ENCODE measurements at regions not wholly inside any gene's neighbourhood (a gene's known extent, or its start where the extent isn't known, plus 50 kb on each side); places are given as distances from the start of the nearest gene placed in this dataset.

DNA sequence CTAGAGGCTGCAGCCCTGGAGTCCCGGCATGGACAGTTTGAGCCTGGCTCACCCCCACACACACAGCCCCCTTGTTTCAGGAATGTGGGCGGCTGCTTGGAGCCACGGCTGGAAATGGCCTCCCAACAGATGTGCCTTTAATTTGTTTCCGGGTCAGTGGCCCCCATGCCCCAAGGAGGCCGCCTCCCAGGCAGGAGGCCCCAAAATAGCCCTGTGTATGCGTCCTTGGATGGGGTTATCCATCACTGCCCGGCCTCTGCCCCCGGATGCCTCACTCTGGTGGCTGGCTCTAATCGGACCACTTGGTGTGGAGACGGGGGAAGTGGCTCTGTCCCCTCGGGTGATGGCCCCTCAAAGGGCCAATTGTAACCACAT lies 151.9 kb upstream of the MYCN start (continued):
- TF ChIP-seq ISL1 (CRISPR knock-in tag; IDR thresholded peaks at IDR 0.05) (no peak), OSR1 (CRISPR knock-in tag; IDR thresholded peaks at IDR 0.05) (no peak), ZC3H10 (CRISPR knock-in tag; IDR thresholded peaks at IDR 0.05) (no peak), SNAI2 (CRISPR knock-in tag; IDR thresholded peaks at IDR 0.05) (no peak)

DNA sequence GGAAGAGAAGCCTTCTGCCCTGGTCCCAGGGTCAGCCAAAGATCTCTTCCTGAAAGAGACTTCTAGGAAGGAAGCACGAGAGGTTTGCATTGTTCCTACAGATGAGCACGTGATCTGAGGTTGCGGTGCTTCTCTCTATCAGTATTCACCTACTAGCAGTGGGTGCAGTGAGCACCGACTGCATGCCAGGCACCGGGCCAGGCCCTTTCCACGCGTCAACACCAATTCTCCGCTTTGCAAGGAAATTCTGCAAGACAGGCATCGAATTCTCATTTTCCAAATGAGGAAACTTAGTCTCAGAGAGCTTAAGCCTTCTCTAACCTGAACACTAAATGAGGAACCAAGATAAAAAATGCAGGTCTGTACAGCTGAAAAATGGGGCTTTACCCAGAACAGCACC lies 151.5 kb upstream of the MYCN start:
- no peak for TF ChIP-seq SNAI2 (CRISPR knock-in tag; IDR thresholded peaks at IDR 0.05)
- TF ChIP-seq, protein P1, sequence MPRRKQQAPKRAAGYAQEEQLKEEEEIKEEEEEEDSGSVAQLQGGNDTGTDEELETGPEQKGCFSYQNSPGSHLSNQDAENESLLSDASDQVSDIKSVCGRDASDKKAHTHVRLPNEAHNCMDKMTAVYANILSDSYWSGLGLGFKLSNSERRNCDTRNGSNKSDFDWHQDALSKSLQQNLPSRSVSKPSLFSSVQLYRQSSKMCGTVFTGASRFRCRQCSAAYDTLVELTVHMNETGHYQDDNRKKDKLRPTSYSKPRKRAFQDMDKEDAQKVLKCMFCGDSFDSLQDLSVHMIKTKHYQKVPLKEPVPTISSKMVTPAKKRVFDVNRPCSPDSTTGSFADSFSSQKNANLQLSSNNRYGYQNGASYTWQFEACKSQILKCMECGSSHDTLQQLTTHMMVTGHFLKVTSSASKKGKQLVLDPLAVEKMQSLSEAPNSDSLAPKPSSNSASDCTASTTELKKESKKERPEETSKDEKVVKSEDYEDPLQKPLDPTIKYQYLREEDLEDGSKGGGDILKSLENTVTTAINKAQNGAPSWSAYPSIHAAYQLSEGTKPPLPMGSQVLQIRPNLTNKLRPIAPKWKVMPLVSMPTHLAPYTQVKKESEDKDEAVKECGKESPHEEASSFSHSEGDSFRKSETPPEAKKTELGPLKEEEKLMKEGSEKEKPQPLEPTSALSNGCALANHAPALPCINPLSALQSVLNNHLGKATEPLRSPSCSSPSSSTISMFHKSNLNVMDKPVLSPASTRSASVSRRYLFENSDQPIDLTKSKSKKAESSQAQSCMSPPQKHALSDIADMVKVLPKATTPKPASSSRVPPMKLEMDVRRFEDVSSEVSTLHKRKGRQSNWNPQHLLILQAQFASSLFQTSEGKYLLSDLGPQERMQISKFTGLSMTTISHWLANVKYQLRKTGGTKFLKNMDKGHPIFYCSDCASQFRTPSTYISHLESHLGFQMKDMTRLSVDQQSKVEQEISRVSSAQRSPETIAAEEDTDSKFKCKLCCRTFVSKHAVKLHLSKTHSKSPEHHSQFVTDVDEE (CRISPR knock-in tag; IDR thresholded peaks at IDR 0.05) = no peak
- TF ChIP-seq ZFP3 (CRISPR knock-in tag; IDR thresholded peaks at IDR 0.05) = no peak
- TF ChIP-seq CSDC2 (CRISPR knock-in tag; IDR thresholded peaks at IDR 0.05) = no peak
- no peak for TF ChIP-seq ZFP30 (CRISPR knock-in tag; IDR thresholded peaks at IDR 0.05)
- no peak for TF ChIP-seq ARNTL (CRISPR knock-in tag; IDR thresholded peaks at IDR 0.05; ENCODE audit: borderline replicate concordance, low read depth)
- TF ChIP-seq GLIS3 (CRISPR knock-in tag; IDR thresholded peaks at IDR 0.05) = no peak
- no peak for TF ChIP-seq ZNF8 (CRISPR knock-in tag; IDR thresholded peaks at IDR 0.05)
- no peak for TF ChIP-seq ZNF70 (CRISPR knock-in tag; IDR thresholded peaks at IDR 0.05)
- no peak for TF ChIP-seq TOX (CRISPR knock-in tag; IDR thresholded peaks at IDR 0.05; ENCODE audit: borderline replicate concordance)
- no peak for ATAC-seq

DNA sequence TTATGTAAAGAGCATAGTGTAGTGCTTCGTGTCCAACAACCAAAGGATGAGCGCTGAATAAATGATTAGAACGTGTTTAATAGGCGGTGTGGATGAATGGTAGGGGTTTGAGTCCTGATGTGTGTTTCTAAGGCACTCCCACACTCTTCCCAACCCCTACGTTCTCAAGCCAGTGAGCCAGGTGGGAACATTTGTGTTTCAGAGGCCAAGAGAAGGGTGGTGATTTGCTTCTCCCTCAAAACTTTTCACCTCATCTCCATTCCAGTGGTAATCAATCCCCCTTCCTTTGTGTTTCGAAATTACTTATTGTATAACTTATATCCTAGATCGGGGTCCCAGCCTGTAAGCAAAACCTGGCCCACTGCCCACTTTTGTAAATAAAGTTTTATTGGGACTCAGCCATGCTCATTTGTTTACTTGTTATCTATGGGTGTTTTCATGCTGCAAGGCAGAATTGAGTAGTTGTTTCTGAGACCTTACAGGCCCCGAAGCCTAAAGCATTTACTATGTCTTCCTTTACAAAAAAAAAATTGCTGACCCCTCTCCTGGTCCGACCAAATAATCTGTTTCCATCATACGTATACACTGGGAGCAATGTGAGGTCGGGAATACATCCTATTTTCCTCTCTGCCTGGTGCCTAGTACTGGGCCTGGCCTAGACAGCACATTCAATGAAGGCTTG lies 150.8 kb upstream of the MYCN start:
- no peak for ATAC-seq
- no peak for TF ChIP-seq ISL1 (CRISPR knock-in tag; IDR thresholded peaks at IDR 0.05)
- no peak for TF ChIP-seq TCF4 (CRISPR knock-in tag; IDR thresholded peaks at IDR 0.05; ENCODE audit: borderline replicate concordance)
- TF ChIP-seq ZNF8 (CRISPR knock-in tag; IDR thresholded peaks at IDR 0.05) = no peak
- TF ChIP-seq ZNF70 (CRISPR knock-in tag; IDR thresholded peaks at IDR 0.05) = no peak
- TF ChIP-seq ZFP3 (CRISPR knock-in tag; IDR thresholded peaks at IDR 0.05) = no peak
- TF ChIP-seq, protein P2, sequence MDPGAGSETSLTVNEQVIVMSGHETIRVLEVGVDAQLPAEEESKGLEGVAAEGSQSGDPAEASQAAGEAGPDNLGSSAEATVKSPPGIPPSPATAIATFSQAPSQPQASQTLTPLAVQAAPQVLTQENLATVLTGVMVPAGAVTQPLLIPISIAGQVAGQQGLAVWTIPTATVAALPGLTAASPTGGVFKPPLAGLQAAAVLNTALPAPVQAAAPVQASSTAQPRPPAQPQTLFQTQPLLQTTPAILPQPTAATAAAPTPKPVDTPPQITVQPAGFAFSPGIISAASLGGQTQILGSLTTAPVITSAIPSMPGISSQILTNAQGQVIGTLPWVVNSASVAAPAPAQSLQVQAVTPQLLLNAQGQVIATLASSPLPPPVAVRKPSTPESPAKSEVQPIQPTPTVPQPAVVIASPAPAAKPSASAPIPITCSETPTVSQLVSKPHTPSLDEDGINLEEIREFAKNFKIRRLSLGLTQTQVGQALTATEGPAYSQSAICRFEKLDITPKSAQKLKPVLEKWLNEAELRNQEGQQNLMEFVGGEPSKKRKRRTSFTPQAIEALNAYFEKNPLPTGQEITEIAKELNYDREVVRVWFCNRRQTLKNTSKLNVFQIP (CRISPR knock-in tag; IDR thresholded peaks at IDR 0.05; ENCODE audit: borderline replicate concordance, low read depth) = no peak
- TF ChIP-seq GLIS3 (CRISPR knock-in tag; IDR thresholded peaks at IDR 0.05) = no peak
- no peak for TF ChIP-seq CSDC2 (CRISPR knock-in tag; IDR thresholded peaks at IDR 0.05)
- no peak for TF ChIP-seq ZNF565 (CRISPR knock-in tag; conservative IDR thresholded peaks at IDR 0.05; ENCODE audit: low read depth)
- no peak for TF ChIP-seq ESRRG (CRISPR knock-in tag; IDR thresholded peaks at IDR 0.05)
- TF ChIP-seq PPARA (CRISPR knock-in tag; IDR thresholded peaks at IDR 0.05; ENCODE audit: borderline replicate concordance) = no peak
- TF ChIP-seq, protein P1 (CRISPR knock-in tag; IDR thresholded peaks at IDR 0.05) = no peak

DNA sequence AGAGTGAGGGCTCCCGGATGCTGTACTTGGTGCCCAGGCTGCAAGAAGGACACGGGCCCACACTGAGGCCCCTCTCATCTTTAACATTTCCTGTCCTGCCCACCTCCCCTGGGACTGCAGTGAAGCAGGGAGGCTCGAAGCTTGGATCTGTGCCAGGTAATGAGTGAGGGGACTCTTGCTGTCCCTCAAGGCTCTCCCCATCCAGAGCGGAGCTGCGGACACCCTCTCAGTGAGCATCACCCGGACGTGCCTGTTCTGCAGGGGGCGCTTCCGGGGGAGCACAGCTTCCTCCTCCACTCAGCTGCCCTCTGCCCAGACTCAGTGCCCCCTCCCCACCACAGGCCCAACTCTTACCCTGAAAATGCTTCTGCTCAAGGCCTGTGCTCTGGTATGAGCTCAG lies 150.0 kb upstream of the MYCN start:
- TF ChIP-seq ZFP30 (CRISPR knock-in tag; IDR thresholded peaks at IDR 0.05) = no peak
- no peak for TF ChIP-seq ZC3H10 (CRISPR knock-in tag; IDR thresholded peaks at IDR 0.05)
- TF ChIP-seq, protein P1 (CRISPR knock-in tag; IDR thresholded peaks at IDR 0.05) = no peak
- TF ChIP-seq OSR1 (CRISPR knock-in tag; IDR thresholded peaks at IDR 0.05) = no peak
- no peak for TF ChIP-seq TOX (CRISPR knock-in tag; IDR thresholded peaks at IDR 0.05; ENCODE audit: borderline replicate concordance)
- TF ChIP-seq, protein P3, sequence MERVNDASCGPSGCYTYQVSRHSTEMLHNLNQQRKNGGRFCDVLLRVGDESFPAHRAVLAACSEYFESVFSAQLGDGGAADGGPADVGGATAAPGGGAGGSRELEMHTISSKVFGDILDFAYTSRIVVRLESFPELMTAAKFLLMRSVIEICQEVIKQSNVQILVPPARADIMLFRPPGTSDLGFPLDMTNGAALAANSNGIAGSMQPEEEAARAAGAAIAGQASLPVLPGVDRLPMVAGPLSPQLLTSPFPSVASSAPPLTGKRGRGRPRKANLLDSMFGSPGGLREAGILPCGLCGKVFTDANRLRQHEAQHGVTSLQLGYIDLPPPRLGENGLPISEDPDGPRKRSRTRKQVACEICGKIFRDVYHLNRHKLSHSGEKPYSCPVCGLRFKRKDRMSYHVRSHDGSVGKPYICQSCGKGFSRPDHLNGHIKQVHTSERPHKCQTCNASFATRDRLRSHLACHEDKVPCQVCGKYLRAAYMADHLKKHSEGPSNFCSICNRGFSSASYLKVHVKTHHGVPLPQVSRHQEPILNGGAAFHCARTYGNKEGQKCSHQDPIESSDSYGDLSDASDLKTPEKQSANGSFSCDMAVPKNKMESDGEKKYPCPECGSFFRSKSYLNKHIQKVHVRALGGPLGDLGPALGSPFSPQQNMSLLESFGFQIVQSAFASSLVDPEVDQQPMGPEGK (CRISPR knock-in tag; IDR thresholded peaks at IDR 0.05; ENCODE audit: borderline replicate concordance) = no peak
- no peak for TF ChIP-seq TCF4 (CRISPR knock-in tag; IDR thresholded peaks at IDR 0.05; ENCODE audit: borderline replicate concordance)
- TF ChIP-seq GLIS3 (CRISPR knock-in tag; IDR thresholded peaks at IDR 0.05) = no peak
- TF ChIP-seq ISL1 (CRISPR knock-in tag; IDR thresholded peaks at IDR 0.05) = no peak
- TF ChIP-seq, protein P4, sequence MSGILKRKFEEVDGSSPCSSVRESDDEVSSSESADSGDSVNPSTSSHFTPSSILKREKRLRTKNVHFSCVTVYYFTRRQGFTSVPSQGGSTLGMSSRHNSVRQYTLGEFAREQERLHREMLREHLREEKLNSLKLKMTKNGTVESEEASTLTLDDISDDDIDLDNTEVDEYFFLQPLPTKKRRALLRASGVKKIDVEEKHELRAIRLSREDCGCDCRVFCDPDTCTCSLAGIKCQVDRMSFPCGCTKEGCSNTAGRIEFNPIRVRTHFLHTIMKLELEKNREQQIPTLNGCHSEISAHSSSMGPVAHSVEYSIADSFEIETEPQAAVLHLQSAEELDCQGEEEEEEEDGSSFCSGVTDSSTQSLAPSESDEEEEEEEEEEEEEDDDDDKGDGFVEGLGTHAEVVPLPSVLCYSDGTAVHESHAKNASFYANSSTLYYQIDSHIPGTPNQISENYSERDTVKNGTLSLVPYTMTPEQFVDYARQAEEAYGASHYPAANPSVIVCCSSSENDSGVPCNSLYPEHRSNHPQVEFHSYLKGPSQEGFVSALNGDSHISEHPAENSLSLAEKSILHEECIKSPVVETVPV (CRISPR knock-in tag; IDR thresholded peaks at IDR 0.05) = no peak
- no peak for TF ChIP-seq BACH2 (CRISPR knock-in tag; IDR thresholded peaks at IDR 0.05; ENCODE audit: borderline replicate concordance)
- TF ChIP-seq ARNTL (CRISPR knock-in tag; IDR thresholded peaks at IDR 0.05; ENCODE audit: borderline replicate concordance, low read depth) = no peak
- TF ChIP-seq SNAI2 (CRISPR knock-in tag; IDR thresholded peaks at IDR 0.05) = no peak
- no peak for TF ChIP-seq ZNF70 (CRISPR knock-in tag; IDR thresholded peaks at IDR 0.05)
- ATAC-seq = no peak
